ENCODE measurements at regions not wholly inside any gene's neighbourhood (a gene's known extent, or its start where the extent isn't known, plus 50 kb on each side); places are given as distances from the start of the nearest gene placed in this dataset.

DNA sequence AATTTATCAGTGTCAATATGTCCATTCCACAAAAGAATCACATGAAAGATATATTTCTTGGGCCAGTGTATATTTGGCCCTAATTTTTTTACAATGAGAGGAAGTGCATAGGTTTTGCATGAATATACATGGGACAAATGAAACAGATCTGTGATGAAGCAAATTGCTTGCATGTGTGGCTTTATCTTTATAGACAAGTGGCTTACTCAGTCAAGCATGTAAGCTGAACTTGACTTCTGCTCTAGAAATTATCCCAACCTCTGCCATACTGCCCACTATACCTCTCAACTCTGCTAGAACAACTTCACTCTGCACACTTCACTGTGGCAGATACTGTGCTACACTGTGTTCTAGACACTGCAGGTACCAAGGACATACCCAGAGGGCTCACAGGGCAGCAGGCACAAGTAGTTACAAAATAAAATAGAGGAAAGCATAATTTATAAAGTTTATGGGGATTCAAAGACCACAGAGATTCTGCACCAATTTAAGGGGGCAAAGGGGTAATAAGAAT, 349.2 kb upstream of the HSF2 start:
- H3K36me3 ChIP-seq (ENCODE audit: control insufficient read depth in 2 of 3, insufficient read depth in 3 of 3, low read length in 3 of 3), result no peaks in the 10 kb centered on the region
- no peak for DNase-seq
- no peak overlapping the region for H3K9ac ChIP-seq (ENCODE audit: low read length in 3 of 3)
- no peak overlapping the region for H3K4me3 ChIP-seq (ENCODE audit: low read length in 3 of 3)
- no peak overlapping the region for H3K27ac ChIP-seq (ENCODE audit: low read depth in 2 of 2, low read length in 2 of 2)
- no peaks in the 10 kb centered on the region for H3K4me1 ChIP-seq (ENCODE audit: control insufficient read depth in 2 of 3, insufficient read depth in 2 of 3, low read depth in 1 of 3, low read length in 3 of 3)
- TF ChIP-seq, protein P1, sequence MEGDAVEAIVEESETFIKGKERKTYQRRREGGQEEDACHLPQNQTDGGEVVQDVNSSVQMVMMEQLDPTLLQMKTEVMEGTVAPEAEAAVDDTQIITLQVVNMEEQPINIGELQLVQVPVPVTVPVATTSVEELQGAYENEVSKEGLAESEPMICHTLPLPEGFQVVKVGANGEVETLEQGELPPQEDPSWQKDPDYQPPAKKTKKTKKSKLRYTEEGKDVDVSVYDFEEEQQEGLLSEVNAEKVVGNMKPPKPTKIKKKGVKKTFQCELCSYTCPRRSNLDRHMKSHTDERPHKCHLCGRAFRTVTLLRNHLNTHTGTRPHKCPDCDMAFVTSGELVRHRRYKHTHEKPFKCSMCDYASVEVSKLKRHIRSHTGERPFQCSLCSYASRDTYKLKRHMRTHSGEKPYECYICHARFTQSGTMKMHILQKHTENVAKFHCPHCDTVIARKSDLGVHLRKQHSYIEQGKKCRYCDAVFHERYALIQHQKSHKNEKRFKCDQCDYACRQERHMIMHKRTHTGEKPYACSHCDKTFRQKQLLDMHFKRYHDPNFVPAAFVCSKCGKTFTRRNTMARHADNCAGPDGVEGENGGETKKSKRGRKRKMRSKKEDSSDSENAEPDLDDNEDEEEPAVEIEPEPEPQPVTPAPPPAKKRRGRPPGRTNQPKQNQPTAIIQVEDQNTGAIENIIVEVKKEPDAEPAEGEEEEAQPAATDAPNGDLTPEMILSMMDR (IDR thresholded peaks at IDR 0.05; ENCODE audit: borderline replicate concordance, extremely low read depth, insufficient read depth), result no peak
- intact Hi-C loops (cut with DNase I), result no loop called here
- H3K27me3 ChIP-seq (ENCODE audit: control insufficient read depth, insufficient read depth, low read length), result no peaks in the 10 kb centered on the region
- no peak for FAIRE-seq
- no peaks in the 10 kb centered on the region for H3K9me3 ChIP-seq (ENCODE audit: control insufficient read depth in 2 of 3, insufficient read depth in 1 of 3, low read length in 3 of 3)

DNA sequence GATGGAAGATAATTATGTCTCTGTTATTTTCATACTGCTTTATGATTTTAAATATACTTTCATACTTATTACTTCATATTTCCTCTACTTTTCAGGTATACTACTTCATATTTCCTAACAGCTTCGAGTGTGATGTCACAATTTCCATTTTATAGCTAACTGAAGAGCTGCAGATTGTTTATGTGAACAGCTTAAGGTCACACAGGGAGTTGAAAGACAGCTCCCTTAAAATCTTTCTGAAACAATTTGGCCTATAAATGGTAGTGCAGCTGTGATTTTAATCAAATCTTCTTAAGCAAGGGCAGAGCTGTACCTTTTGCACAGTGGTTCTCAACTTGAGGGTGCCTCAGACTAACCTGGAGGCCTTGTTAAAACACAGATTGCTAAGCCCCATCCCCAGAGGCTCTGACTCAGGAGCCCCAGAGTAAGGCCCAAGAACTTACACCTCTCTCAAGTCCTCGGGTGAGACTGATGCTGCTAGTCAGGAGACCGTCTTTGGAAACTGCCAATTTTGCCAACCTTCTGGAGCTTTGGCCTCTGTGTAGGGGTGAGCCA, 347.0 kb upstream of the HSF2 start:
- Histone ChIP-seq H3K4me1 (ENCODE audit: control insufficient read depth in 2 of 3, insufficient read depth in 2 of 3, low read depth in 1 of 3, low read length in 3 of 3) (no peaks in the 10 kb centered on the region), H3K36me3 (ENCODE audit: control insufficient read depth in 2 of 3, insufficient read depth in 3 of 3, low read length in 3 of 3) (no peaks in the 10 kb centered on the region), H3K27ac (ENCODE audit: low read depth in 2 of 2, low read length in 2 of 2) (no peak overlapping the region), H3K4me3 (ENCODE audit: low read length in 3 of 3) (no peak overlapping the region), H3K9me3 (ENCODE audit: control insufficient read depth in 2 of 3, insufficient read depth in 1 of 3, low read length in 3 of 3) (no peaks in the 10 kb centered on the region), H3K9ac (ENCODE audit: low read length in 3 of 3) (no peak overlapping the region), H3K27me3 (ENCODE audit: control insufficient read depth, insufficient read depth, low read length) (no peaks in the 10 kb centered on the region)
- FAIRE-seq (no peak), DNase-seq (no peak)
- TF ChIP-seq, protein P1 (IDR thresholded peaks at IDR 0.05; ENCODE audit: borderline replicate concordance, extremely low read depth, insufficient read depth), result no peak
- intact Hi-C loops (cut with DNase I), result no loop called here

DNA sequence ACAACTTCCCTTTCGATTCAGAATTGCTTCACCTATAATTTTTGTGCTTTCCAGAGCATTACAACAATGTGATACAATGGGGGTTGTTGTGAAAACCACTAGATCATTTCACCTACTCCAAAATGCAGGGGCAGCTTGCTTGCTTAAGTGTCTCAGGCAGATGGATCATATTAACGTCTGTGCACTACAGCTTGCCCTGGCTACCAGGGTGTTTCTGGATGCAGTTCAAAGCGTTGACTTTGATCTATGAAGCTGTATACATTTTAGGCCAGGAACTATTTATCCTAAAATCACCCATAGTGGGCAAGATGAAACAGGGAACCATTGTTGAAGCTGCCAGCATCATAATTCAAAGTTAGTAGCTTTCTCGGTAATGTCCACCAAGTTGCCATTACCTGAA, 339.5 kb upstream of the HSF2 start:
- Histone ChIP-seq H3K36me3 (ENCODE audit: control insufficient read depth in 2 of 3, insufficient read depth in 3 of 3, low read length in 3 of 3) (no peaks in the 10 kb centered on the region), H3K9me3 (ENCODE audit: control insufficient read depth in 2 of 3, insufficient read depth in 1 of 3, low read length in 3 of 3) (no peaks in the 10 kb centered on the region), H3K27me3 (ENCODE audit: control insufficient read depth, insufficient read depth, low read length) (no peaks in the 10 kb centered on the region), H3K9ac (ENCODE audit: low read length in 3 of 3) (no peak overlapping the region), H3K4me3 (ENCODE audit: low read length in 3 of 3) (no peak overlapping the region), H3K27ac (ENCODE audit: low read depth in 2 of 2, low read length in 2 of 2) (no peak overlapping the region), H3K4me1 (ENCODE audit: control insufficient read depth in 2 of 3, insufficient read depth in 2 of 3, low read depth in 1 of 3, low read length in 3 of 3) (peaks cover 0 to 2% (median 0%) of the 10 kb centered on the region in 3 donors)
- intact Hi-C loops (cut with DNase I), result no loop called here
- DNase-seq (peak in 2 of 5 donors; percentile 43 to 53), FAIRE-seq (no peak)
- TF ChIP-seq, protein P1 (IDR thresholded peaks at IDR 0.05; ENCODE audit: borderline replicate concordance, extremely low read depth, insufficient read depth), result no peak

DNA sequence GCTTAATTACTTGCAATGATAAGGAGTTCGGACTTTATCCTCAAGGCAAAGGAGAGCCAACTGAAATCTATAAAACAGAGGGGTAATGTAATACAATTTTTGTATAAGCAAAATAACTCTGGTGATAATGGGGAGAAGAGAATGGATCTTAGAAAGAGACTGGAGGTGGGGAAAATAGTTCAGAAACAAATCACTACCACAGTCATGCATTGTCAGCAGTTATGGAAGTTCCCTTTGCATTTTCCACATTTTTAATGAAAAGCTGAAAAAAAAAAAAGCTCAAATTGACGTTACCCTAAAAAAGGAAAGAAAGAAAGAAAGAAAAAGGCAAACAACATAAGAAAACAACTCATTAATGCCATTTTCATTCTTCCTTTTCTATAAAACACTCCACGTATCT, 337.6 kb upstream of the HSF2 start:
- Histone ChIP-seq H3K36me3 (ENCODE audit: control insufficient read depth in 2 of 3, insufficient read depth in 3 of 3, low read length in 3 of 3) (no peaks in the 10 kb centered on the region), H3K4me1 (ENCODE audit: control insufficient read depth in 2 of 3, insufficient read depth in 2 of 3, low read depth in 1 of 3, low read length in 3 of 3) (peaks cover 0 to 2% (median 0%) of the 10 kb centered on the region in 3 donors), H3K4me3 (ENCODE audit: low read length in 3 of 3) (no peak overlapping the region), H3K27me3 (ENCODE audit: control insufficient read depth, insufficient read depth, low read length) (no peaks in the 10 kb centered on the region), H3K9me3 (ENCODE audit: control insufficient read depth in 2 of 3, insufficient read depth in 1 of 3, low read length in 3 of 3) (no peaks in the 10 kb centered on the region), H3K27ac (ENCODE audit: low read depth in 2 of 2, low read length in 2 of 2) (no peak overlapping the region), H3K9ac (ENCODE audit: low read length in 3 of 3) (no peak overlapping the region)
- TF ChIP-seq, protein P1 (IDR thresholded peaks at IDR 0.05; ENCODE audit: borderline replicate concordance, extremely low read depth, insufficient read depth), result no peak
- intact Hi-C loops (cut with DNase I), result no loop called here
- FAIRE-seq (no peak), DNase-seq (no peak)
